Stomach (tissue), 8 donors: ENCODE measurements at regions not wholly inside any gene's neighbourhood (a gene's known extent, or its start where the extent isn't known, plus 50 kb on each side); places are given as distances from the start of the nearest gene placed in this dataset.

Experiments used
- DNase-seq, 2 donors: peaks; one replicate each; pipeline versions ENCODE4 v3.0.0 to v3.0.0-alpha.2; 2013 to 2019
- H3K27ac ChIP-seq, 5 donors: fragments of 200-600 bp in 4 of 5; sonication (generic) in 4 of 5; one replicate each; pipeline ENCODE4 v1.5.1; 2013 to 2019; ENCODE audit warnings: mild to moderate bottlenecking in 1 of 5, moderate library complexity in 1 of 5
- H3K27me3 ChIP-seq, 3 donors: fragments of 200-600 bp; sonication (generic); one replicate each; pipeline ENCODE4 v1.5.1; 2017 to 2019; ENCODE audit warnings: mixed run types in 1 of 3
- H3K36me3 ChIP-seq, 4 donors: fragments of 200-600 bp; sonication (generic); 1 replicate in 3 of 4; 2 replicates in 1 of 4; pipeline ENCODE4 v1.5.1; 2016 to 2019
- H3K4me1 ChIP-seq, 4 donors: fragments of 200-600 bp; sonication (generic); one replicate each; pipeline ENCODE4 v1.5.1; 2016 to 2019
- H3K4me3 ChIP-seq, 4 donors: fragments of 200-600 bp; sonication (generic) in 3 of 4; one replicate each; pipeline ENCODE4 v1.5.1; 2016 to 2019; ENCODE audit warnings: mild to moderate bottlenecking in 1 of 4
- H3K9me3 ChIP-seq, 4 donors: fragments of 200-600 bp; sonication (generic); one replicate each; pipeline ENCODE4 v1.5.1; 2016 to 2019
- CTCF ChIP-seq, 7 experiments: fragments of 450-650 bp in 4 of 7; fragments of 200-600 bp in 3 of 7; sonication (generic) in 3 of 7; IDR thresholded peaks; one replicate each; pipeline ENCODE4 v1.5.1; 2016 to 2019; ENCODE audit warnings: antibody characterized with exemption in 7 of 7, control low read depth in 2 of 7, mild to moderate bottlenecking in 1 of 7
- EP300 ChIP-seq: sonication (generic); formaldehyde crosslinking; IDR thresholded peaks from one replicate; pipeline ENCODE4 v1.6.1; 2017; ENCODE audit warnings: antibody characterized with exemption
- POLR2A ChIP-seq, 4 donors: fragments of 450-650 bp; IDR thresholded peaks; one replicate each; pipeline ENCODE4 v1.6.1; 2016; ENCODE audit warnings: antibody characterized with exemption in 4 of 4, control low read depth in 2 of 4, mild to moderate bottlenecking in 1 of 4, moderate library complexity in 1 of 4
- POLR2AphosphoS5 ChIP-seq, 3 donors: sonication (generic); formaldehyde crosslinking; IDR thresholded peaks; one replicate each; pipeline ENCODE4 v1.6.1; 2016; ENCODE audit warnings: antibody characterized with exemption in 3 of 3
- WGBS, 5 donors: extraction: QIAGEN DNeasy Blood & Tissue Kit in 3 of 5; methylation state at CpG; one replicate each; pipeline versions ENCODE4 v1.1.5 to v1.1.7; 2013 to 2018; 5-methylcytosine and 5-hydroxymethylcytosine counted together
- intact Hi-C: fragments of 100-400 bp; cut with DNase I; formaldehyde crosslinking; loops from one replicate; pipeline ENCODE4 v1.15.1; 2023; ENCODE audit warnings: low total_unique reads
- donor health status: healthy with polysubstance abuse.
- donor health status: Bipolar disorder and iron deficiency.
- donor health status: healthy.

- Histone ChIP-seq H3K36me3 (no peaks in the 10 kb centered on the region), H3K27me3 (peaks cover 0 to 23% (median 0%) of the 10 kb centered on the region in 3 donors), H3K9me3 (no peaks in the 10 kb centered on the region), H3K27ac (no peak overlapping the region), H3K4me3 (no peak overlapping the region), H3K4me1 (no peaks in the 10 kb centered on the region)
- WGBS, 5 donors, result 80 to 85% (median 83%) methylated on average over 10 of the region's 10 CpGs
- no peak for DNase-seq
- intact Hi-C loops, result no loop called here
- TF ChIP-seq POLR2A (IDR thresholded peaks at IDR 0.05), result no peak
Observed at GRCh38 chr6:2502998-2503674, 247.6 kb downstream of the MYLK4 start.

GRCh38 chr6:2502096-2502997, 248.4 kb downstream of the MYLK4 start:
- Histone ChIP-seq H3K4me3 (no peak overlapping the region), H3K27me3 (peaks cover 0 to 15% (median 0%) of the 10 kb centered on the region in 3 donors), H3K9me3 (no peaks in the 10 kb centered on the region), H3K36me3 (no peaks in the 10 kb centered on the region), H3K4me1 (no peaks in the 10 kb centered on the region), H3K27ac (no peak overlapping the region)
- intact Hi-C loops, result no loop called here
- DNase-seq, result no peak
- WGBS, 5 donors, result 78 to 85% (median 82%) methylated on average over 17 to 18 of the region's 18 CpGs
- no peak for TF ChIP-seq CTCF (IDR thresholded peaks at IDR 0.05)
- TF ChIP-seq POLR2A (IDR thresholded peaks at IDR 0.05), result no peak
- no peak for TF ChIP-seq POLR2AphosphoS5 (IDR thresholded peaks at IDR 0.05)
- TF ChIP-seq EP300, result no peak

GRCh38 chr6:2497922-2498623, 252.6 kb downstream of the MYLK4 start:
- no peaks in the 10 kb centered on the region for H3K9me3 ChIP-seq
- 85 to 90% (median 90%) methylated on average over 11 of the region's 11 CpGs for WGBS, 5 donors
- no peak overlapping the region for H3K4me3 ChIP-seq
- no peak overlapping the region for H3K27ac ChIP-seq
- TF ChIP-seq CTCF (IDR thresholded peaks at IDR 0.05) (no peak), EP300 (no peak), POLR2AphosphoS5 (IDR thresholded peaks at IDR 0.05) (no peak), POLR2A (IDR thresholded peaks at IDR 0.05) (no peak)
- DNase-seq, result peak in 1 of 2 donors; percentile 16
- H3K4me1 ChIP-seq, result peaks cover 0 to 4% (median 1%) of the 10 kb centered on the region in 4 donors
- H3K27me3 ChIP-seq, result no peaks in the 10 kb centered on the region
- intact Hi-C loops, result no loop called here
- H3K36me3 ChIP-seq, result no peaks in the 10 kb centered on the region

GRCh38 chr6:2496291-2496690, 250.9 kb upstream of the GMDS start:
- H3K27ac ChIP-seq, result no peak overlapping the region
- peaks cover 0 to 13% (median 9%) of the 10 kb centered on the region in 4 donors for H3K4me1 ChIP-seq
- intact Hi-C loops, result no loop called here
- no peak for TF ChIP-seq POLR2A (IDR thresholded peaks at IDR 0.05)
- no peak for TF ChIP-seq EP300
- no peak for TF ChIP-seq CTCF (IDR thresholded peaks at IDR 0.05)
- no peak for TF ChIP-seq POLR2AphosphoS5 (IDR thresholded peaks at IDR 0.05)
- H3K36me3 ChIP-seq, result no peaks in the 10 kb centered on the region
- 76 to 95% (median 89%) methylated on average over 6 to 8 of the region's 8 CpGs for WGBS, 5 donors
- H3K9me3 ChIP-seq, result no peaks in the 10 kb centered on the region
- no peaks in the 10 kb centered on the region for H3K27me3 ChIP-seq
- no peak for DNase-seq
- H3K4me3 ChIP-seq, result no peak overlapping the region
